NCI-H2107 treated with DMSO at 0.1 percent for 48 hours (cell line): ENCODE measurements at regions not wholly inside any gene's neighbourhood (a gene's known extent, or its start where the extent isn't known, plus 50 kb on each side); places are given as distances from the start of the nearest gene placed in this dataset.
"Not testable (repeated sequence)": the region's sequence is repeated elsewhere in the genome, so short reads cannot be mapped to it uniquely, and the experiment has no call there.

ENCODE experiments used
- DNase-seq: peaks from one replicate; lab custom pipeline; 2025; ENCODE audit not compliant: unreplicated experiment; lab: John Stamatoyannopoulos, UW

GRCh38 chr6:120268256-120268655 is 918.7 kb upstream of the MAN1A1 start:
- not testable (repeated sequence) for DNase-seq

GRCh38 chr6:120262354-120262753 is 912.8 kb upstream of the MAN1A1 start:
- no peak for DNase-seq

GRCh38 chr6:120260636-120261035 is 911.1 kb upstream of the MAN1A1 start:
- DNase-seq: no peak

- no peak for DNase-seq
Observed at GRCh38 chr6:120254651-120255050, 905.1 kb upstream of the MAN1A1 start.

GRCh38 chr6:120248451-120248850 is 898.9 kb upstream of the MAN1A1 start:
- DNase-seq: no peak

- no peak for DNase-seq
Observed at GRCh38 chr6:120237221-120237620, 887.7 kb upstream of the MAN1A1 start.

GRCh38 chr6:120230008-120230407 is 880.4 kb upstream of the MAN1A1 start:
- DNase-seq: no peak

- DNase-seq: no peak
Observed at GRCh38 chr6:120228297-120228696, 878.7 kb upstream of the MAN1A1 start.

- no peak for DNase-seq
Observed at GRCh38 chr6:120219339-120219738, 869.8 kb upstream of the MAN1A1 start.

GRCh38 chr6:120214088-120214499 is 864.5 kb upstream of the MAN1A1 start:
- no peak for DNase-seq

GRCh38 chr6:120211955-120212792 is 862.6 kb upstream of the MAN1A1 start:
- DNase-seq: no peak

- no peak for DNase-seq
Observed at GRCh38 chr6:120202878-120203277, 853.3 kb upstream of the MAN1A1 start.

GRCh38 chr6:120200853-120201252 is 851.3 kb upstream of the MAN1A1 start:
- DNase-seq: no peak

GRCh38 chr6:120198033-120198432 is 848.5 kb upstream of the MAN1A1 start:
- DNase-seq: no peak

- no peak for DNase-seq
Observed at GRCh38 chr6:120186080-120186479, 836.5 kb upstream of the MAN1A1 start.

GRCh38 chr6:120173250-120173649 is 823.7 kb upstream of the MAN1A1 start:
- DNase-seq: no peak

GRCh38 chr6:120164531-120164930 is 815.0 kb upstream of the MAN1A1 start:
- DNase-seq: no peak

GRCh38 chr6:120157873-120158272 is 808.3 kb upstream of the MAN1A1 start:
- no peak for DNase-seq

- DNase-seq: no peak
Observed at GRCh38 chr6:120147071-120147871, 797.7 kb upstream of the MAN1A1 start.

- no peak for DNase-seq
Observed at GRCh38 chr6:120141601-120142000, 792.0 kb upstream of the MAN1A1 start.

GRCh38 chr6:120137492-120137891 is 787.9 kb upstream of the MAN1A1 start:
- no peak for DNase-seq

- no peak for DNase-seq
Observed at GRCh38 chr6:120129228-120129627, 779.7 kb upstream of the MAN1A1 start.
